Spleen (tissue), 11 donors: ENCODE measurements at regions not wholly inside any gene's neighbourhood (a gene's known extent, or its start where the extent isn't known, plus 50 kb on each side); places are given as distances from the start of the nearest gene placed in this dataset.

Experiments
- DNase-seq: peaks from one replicate; pipeline ENCODE4 v3.0.0-alpha.2; 2020
- H3K27ac ChIP-seq, 8 donors: fragments of 200-600 bp; sonication (generic) in 7 of 8; 1 replicate in 4 of 8; 2 replicates in 4 of 8; pipeline versions ENCODE4 v1.5.0 to v1.8.0; 2016 to 2021; ENCODE audit warnings: inconsistent platforms in 4 of 8, mild to moderate bottlenecking in 4 of 8, moderate library complexity in 1 of 8
- H3K27me3 ChIP-seq, 7 donors: fragments of 200-600 bp; sonication (generic) in 6 of 7; replicated peaks in 1 of 7; 1 replicate in 4 of 7; 2 replicates in 3 of 7; pipeline versions ENCODE4 v1.5.0 to v1.8.0; 2016 to 2021; ENCODE audit warnings: inconsistent platforms in 3 of 7, mild to moderate bottlenecking in 1 of 7
- H3K36me3 ChIP-seq, 6 donors: fragments of 200-600 bp; sonication (generic) in 5 of 6; 1 replicate in 4 of 6; 2 replicates in 2 of 6; pipeline versions ENCODE4 v1.5.0 to v1.8.0; 2016 to 2021; ENCODE audit warnings: inconsistent platforms in 2 of 6
- H3K4me1 ChIP-seq, 6 donors: fragments of 200-600 bp; sonication (generic) in 5 of 6; 1 replicate in 3 of 6; 2 replicates in 3 of 6; pipeline versions ENCODE4 v1.5.0 to v1.8.0; 2016 to 2021; ENCODE audit warnings: inconsistent platforms in 3 of 6
- H3K4me3 ChIP-seq, 8 donors: fragments of 200-600 bp; sonication (generic) in 7 of 8; 1 replicate in 4 of 8; 2 replicates in 4 of 8; pipeline versions ENCODE4 v1.5.0 to v1.8.0; 2016 to 2021; ENCODE audit warnings: inconsistent platforms in 4 of 8, mild to moderate bottlenecking in 4 of 8, moderate library complexity in 2 of 8
- H3K9me3 ChIP-seq, 8 donors: fragments of 200-600 bp; sonication (generic) in 7 of 8; 1 replicate in 4 of 8; 2 replicates in 4 of 8; pipeline versions ENCODE4 v1.5.0 to v1.8.0; 2016 to 2021; ENCODE audit warnings: inconsistent platforms in 4 of 8
- CTCF ChIP-seq, 11 experiments: fragments of 200-600 bp in 7 of 11; fragments of 450-650 bp in 4 of 11; sonication (generic) in 4 of 11; IDR thresholded peaks in 8 of 11; conservative IDR thresholded peaks in 3 of 11; 1 replicate in 7 of 11; 2 replicates in 4 of 11; pipeline versions ENCODE4 v1.4.0 to v1.8.0; 2016 to 2021; ENCODE audit warnings: antibody characterized with exemption in 11 of 11, inconsistent platforms in 4 of 11, mild to moderate bottlenecking in 1 of 11
- POLR2A ChIP-seq, 3 donors: fragments of 450-650 bp; IDR thresholded peaks; one replicate each; pipeline ENCODE4 v1.5.1; 2017; ENCODE audit warnings: antibody characterized with exemption in 3 of 3, mild to moderate bottlenecking in 1 of 3
- POLR2AphosphoS5 ChIP-seq, 3 donors: sonication (generic); formaldehyde crosslinking; IDR thresholded peaks; one replicate each; pipeline ENCODE4 v1.5.1; 2017; ENCODE audit warnings: antibody characterized with exemption in 3 of 3
- WGBS, 5 donors: extraction: QIAGEN DNeasy Blood & Tissue Kit in 3 of 5; methylation state at CpG; one replicate each; pipeline versions ENCODE4 v1.1.5 to v1.1.7; 2013 to 2018; 5-methylcytosine and 5-hydroxymethylcytosine counted together
- intact Hi-C: fragments of 100-400 bp; cut with DNase I; formaldehyde crosslinking; loops from one replicate; pipeline ENCODE4 v1.15.0; 2023; ENCODE audit warnings: low total_unique reads
- donor health status: healthy with polysubstance abuse.
- donor health status: DM: no; HTN: no; CAD: no; lungs with moderate emphysema.
- donor health status: DM: no; HTN: no; CAD: no.
- donor health status: Bipolar disorder and iron deficiency.
- donor health status: healthy.
- donor health status: DM: no; HTN: no; CAD: no.
- donor health status: DM: yes; HTN: yes; CAD: no.

DNA sequence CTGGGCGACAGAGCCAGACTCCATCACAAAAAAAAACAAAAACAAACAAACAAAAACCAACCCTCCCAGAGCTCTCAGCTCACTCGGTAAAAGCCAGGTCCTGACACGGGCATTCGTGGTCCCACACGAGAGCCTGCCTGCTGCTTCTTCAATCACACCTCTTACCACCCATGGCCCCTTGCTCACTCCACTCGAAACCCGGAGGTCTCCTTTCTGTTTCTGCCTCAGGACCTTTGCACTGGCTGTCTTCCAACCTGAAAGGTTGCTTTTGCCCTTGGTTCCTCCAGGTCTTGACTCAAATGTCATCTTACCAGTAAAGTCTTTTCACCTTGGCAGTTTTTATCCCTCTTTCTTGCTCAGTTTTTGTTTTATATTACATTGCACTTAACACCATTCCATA lies 169.6 kb downstream of the EVX1 start:
- Histone ChIP-seq H3K36me3 (no peaks in the 10 kb centered on the region), H3K4me1 (no peaks in the 10 kb centered on the region), H3K27ac (no peak overlapping the region), H3K4me3 (no peak overlapping the region), H3K9me3 (no peaks in the 10 kb centered on the region), H3K27me3 (no peaks in the 10 kb centered on the region)
- TF ChIP-seq POLR2AphosphoS5 (IDR thresholded peaks at IDR 0.05) = no peak
- no peak for TF ChIP-seq POLR2A (IDR thresholded peaks at IDR 0.05)
- TF ChIP-seq CTCF (IDR thresholded peaks at IDR 0.05 in 8 of 11, conservative IDR thresholded peaks at IDR 0.05 in 3 of 11) = no peak
- intact Hi-C loops = no loop called here
- no peak for DNase-seq
- 88 to 96% (median 94%) methylated on average over 7 of the region's 7 CpGs for WGBS, 5 donors

DNA sequence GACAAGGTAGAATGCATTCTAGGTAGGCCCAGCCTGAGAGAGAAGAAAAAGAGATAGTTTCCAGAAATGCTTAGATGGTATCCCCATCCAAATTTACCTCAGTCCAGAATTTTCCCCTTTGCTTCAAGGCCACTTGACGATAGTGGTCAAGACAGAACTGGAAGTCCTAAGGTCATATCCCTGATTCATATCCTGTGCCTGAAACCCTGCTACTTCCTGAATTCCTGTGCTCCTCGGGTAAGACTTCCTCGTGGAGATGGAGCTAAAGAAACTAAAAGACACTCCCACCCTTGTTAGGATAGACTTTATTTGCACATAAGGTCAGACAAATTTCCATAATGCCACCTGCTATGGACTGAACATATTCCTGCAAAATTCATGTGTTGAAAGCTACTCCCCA lies 175.9 kb downstream of the EVX1 start:
- H3K27me3 ChIP-seq = no peaks in the 10 kb centered on the region
- H3K4me1 ChIP-seq = no peaks in the 10 kb centered on the region
- intact Hi-C loops = no loop called here
- H3K9me3 ChIP-seq = no peaks in the 10 kb centered on the region
- no peak for DNase-seq
- no peak overlapping the region for H3K4me3 ChIP-seq
- WGBS, 5 donors = 43 to 58% (median 54%) methylated on average over 3 of the region's 3 CpGs
- H3K27ac ChIP-seq = no peak overlapping the region
- H3K36me3 ChIP-seq = no peaks in the 10 kb centered on the region
- TF ChIP-seq POLR2A (IDR thresholded peaks at IDR 0.05) (no peak), POLR2AphosphoS5 (IDR thresholded peaks at IDR 0.05) (no peak), CTCF (IDR thresholded peaks at IDR 0.05 in 8 of 11, conservative IDR thresholded peaks at IDR 0.05 in 3 of 11) (no peak)

DNA sequence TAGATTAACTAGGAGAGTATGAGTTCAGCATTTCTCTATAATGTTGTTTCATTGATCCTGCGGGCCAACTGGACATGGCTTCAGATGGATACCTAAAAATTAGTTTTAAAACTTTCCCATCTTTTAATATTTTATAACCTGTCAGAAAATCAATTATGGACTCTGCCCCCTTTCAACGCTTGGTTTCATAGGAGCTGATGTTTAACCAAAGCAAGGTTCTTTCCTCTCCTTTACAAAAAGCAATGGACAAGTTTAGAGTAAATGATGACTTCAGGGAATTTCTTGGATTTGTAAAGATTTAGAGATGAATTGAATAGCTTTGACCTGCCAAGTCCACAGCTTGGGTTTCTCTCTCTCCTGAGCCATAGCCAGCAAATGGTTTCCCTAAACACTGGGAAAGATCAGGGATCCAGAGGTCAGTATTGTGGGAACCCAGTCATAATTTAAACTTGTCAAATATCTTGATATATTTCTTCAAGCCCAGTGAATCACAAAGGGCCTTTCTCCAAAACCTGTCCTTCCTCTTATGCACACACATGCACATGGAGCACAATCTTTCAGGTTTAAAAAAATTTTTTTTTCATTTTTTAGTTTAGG lies 177.1 kb downstream of the EVX1 start:
- intact Hi-C loops = no loop called here
- H3K27me3 ChIP-seq = no peaks in the 10 kb centered on the region
- WGBS, 5 donors = 88 to 95% (median 92%) methylated on average over 2 of the region's 2 CpGs
- no peaks in the 10 kb centered on the region for H3K9me3 ChIP-seq
- no peak for DNase-seq
- peaks cover 0 to 6% (median 0%) of the 10 kb centered on the region in 6 donors for H3K4me1 ChIP-seq
- H3K36me3 ChIP-seq = no peaks in the 10 kb centered on the region
- H3K27ac ChIP-seq = no peak overlapping the region
- TF ChIP-seq POLR2A (IDR thresholded peaks at IDR 0.05) = no peak
- TF ChIP-seq CTCF (IDR thresholded peaks at IDR 0.05 in 8 of 11, conservative IDR thresholded peaks at IDR 0.05 in 3 of 11) = no peak
- TF ChIP-seq POLR2AphosphoS5 (IDR thresholded peaks at IDR 0.05) = no peak
- no peak overlapping the region for H3K4me3 ChIP-seq

DNA sequence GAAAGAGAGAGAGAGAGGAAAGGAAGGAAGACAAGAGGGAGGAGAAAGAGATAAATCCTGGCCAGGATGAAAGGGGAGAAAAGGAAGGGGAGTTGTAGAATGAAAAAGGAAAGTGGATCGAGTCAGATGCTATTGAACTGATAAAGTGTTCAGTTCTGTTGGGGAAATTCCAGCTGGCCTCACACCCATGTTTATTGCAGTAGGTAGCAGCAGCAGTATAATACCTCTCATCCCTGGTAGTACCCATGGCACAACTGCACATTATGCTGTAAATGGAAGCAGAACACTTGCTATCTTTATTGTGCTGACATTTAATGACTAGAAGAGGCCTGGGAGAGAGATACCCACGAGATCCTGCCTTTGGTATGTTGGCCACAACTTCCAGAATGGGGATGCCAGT lies 178.1 kb downstream of the EVX1 start:
- Histone ChIP-seq H3K27ac (no peak overlapping the region), H3K4me1 (peaks cover 0 to 10% (median 0%) of the 10 kb centered on the region in 6 donors), H3K36me3 (no peaks in the 10 kb centered on the region), H3K4me3 (no peak overlapping the region), H3K27me3 (no peaks in the 10 kb centered on the region), H3K9me3 (no peaks in the 10 kb centered on the region)
- 59 to 74% (median 73%) methylated on average over 2 of the region's 2 CpGs for WGBS, 5 donors
- DNase-seq = no peak
- no peak for TF ChIP-seq CTCF (IDR thresholded peaks at IDR 0.05 in 8 of 11, conservative IDR thresholded peaks at IDR 0.05 in 3 of 11)
- intact Hi-C loops = no loop called here
